HEK293 (cell line): ENCODE measurements at regions not wholly inside any gene's neighbourhood (a gene's known extent, or its start where the extent isn't known, plus 50 kb on each side); places are given as distances from the start of the nearest gene placed in this dataset.

Experiments used
- GLI2 ChIP-seq: fragments of 450-650 bp; formaldehyde crosslinking; IDR thresholded peaks from 2 replicates; pipeline ENCODE4; 2017; ENCODE audit warnings: missing biosample characterization, missing genetic modification characterization, low read depth, borderline replicate concordance
- GLI4 ChIP-seq: fragments of 450-650 bp; formaldehyde crosslinking; IDR thresholded peaks from 2 replicates; pipeline ENCODE4 v1.5.1; 2016; ENCODE audit warnings: missing biosample characterization, missing genetic modification characterization
- KLF16 ChIP-seq: fragments of 450-650 bp; formaldehyde crosslinking; IDR thresholded peaks from 2 replicates; pipeline ENCODE4 v1.5.1; 2017; ENCODE audit warnings: missing biosample characterization, missing genetic modification characterization
- ZNF248 ChIP-seq: fragments of 450-650 bp; formaldehyde crosslinking; IDR thresholded peaks from 2 replicates; pipeline ENCODE4 v1.5.1; 2017; ENCODE audit warnings: missing biosample characterization, missing genetic modification characterization
- ZNF561 ChIP-seq: fragments of 450-650 bp; IDR thresholded peaks from 2 replicates; pipeline ENCODE4 v1.5.1; 2018; ENCODE audit warnings: missing biosample characterization, missing genetic modification characterization, borderline replicate concordance
- TF ChIP-seq, protein P1 (sequence below): fragments of 450-650 bp; formaldehyde crosslinking; IDR thresholded peaks from 2 replicates; pipeline ENCODE4 v1.5.1; 2016; ENCODE audit warnings: missing biosample characterization, missing genetic modification characterization
- TF ChIP-seq, protein P2 (sequence below): fragments of 450-650 bp; formaldehyde crosslinking; IDR thresholded peaks from 2 replicates; pipeline ENCODE4 v1.5.1; 2016; ENCODE audit warnings: missing biosample characterization, missing genetic modification characterization
- TF ChIP-seq, protein P3 (sequence below): fragments of 450-650 bp; formaldehyde crosslinking; IDR thresholded peaks from 2 replicates; pipeline ENCODE4 v1.5.1; 2016; ENCODE audit warnings: missing biosample characterization, missing genetic modification characterization
- TF ChIP-seq, protein P4 (sequence below): fragments of 450-650 bp; formaldehyde crosslinking; IDR thresholded peaks from 2 replicates; pipeline ENCODE4 v1.5.1; 2016; ENCODE audit warnings: missing biosample characterization, missing genetic modification characterization

DNA sequence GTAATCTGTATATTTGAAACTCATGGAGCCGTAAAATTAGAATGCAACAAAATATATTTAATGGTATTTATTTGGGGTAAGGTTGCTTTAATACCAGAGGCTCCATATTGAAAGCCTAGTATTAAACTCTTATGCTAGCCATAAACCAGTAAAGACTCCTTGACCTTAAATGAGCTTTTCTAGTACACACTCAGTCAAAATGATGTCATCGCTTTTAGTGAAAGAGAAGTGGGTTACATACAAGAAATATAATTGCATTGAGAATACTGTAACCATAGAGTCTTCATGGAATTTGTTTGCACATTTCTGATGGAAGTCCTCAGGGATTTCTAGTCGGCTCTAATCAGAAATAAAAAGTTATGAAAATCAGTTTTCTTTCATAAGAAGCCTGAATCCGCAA lies 757.6 kb downstream of the GBE1 start:
- TF ChIP-seq GLI2 (tag by site-specific recombination): no peak
- TF ChIP-seq, protein P1, sequence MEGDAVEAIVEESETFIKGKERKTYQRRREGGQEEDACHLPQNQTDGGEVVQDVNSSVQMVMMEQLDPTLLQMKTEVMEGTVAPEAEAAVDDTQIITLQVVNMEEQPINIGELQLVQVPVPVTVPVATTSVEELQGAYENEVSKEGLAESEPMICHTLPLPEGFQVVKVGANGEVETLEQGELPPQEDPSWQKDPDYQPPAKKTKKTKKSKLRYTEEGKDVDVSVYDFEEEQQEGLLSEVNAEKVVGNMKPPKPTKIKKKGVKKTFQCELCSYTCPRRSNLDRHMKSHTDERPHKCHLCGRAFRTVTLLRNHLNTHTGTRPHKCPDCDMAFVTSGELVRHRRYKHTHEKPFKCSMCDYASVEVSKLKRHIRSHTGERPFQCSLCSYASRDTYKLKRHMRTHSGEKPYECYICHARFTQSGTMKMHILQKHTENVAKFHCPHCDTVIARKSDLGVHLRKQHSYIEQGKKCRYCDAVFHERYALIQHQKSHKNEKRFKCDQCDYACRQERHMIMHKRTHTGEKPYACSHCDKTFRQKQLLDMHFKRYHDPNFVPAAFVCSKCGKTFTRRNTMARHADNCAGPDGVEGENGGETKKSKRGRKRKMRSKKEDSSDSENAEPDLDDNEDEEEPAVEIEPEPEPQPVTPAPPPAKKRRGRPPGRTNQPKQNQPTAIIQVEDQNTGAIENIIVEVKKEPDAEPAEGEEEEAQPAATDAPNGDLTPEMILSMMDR: no peak
- no peak for TF ChIP-seq GLI4 (tag by site-specific recombination)
- TF ChIP-seq, protein P2, sequence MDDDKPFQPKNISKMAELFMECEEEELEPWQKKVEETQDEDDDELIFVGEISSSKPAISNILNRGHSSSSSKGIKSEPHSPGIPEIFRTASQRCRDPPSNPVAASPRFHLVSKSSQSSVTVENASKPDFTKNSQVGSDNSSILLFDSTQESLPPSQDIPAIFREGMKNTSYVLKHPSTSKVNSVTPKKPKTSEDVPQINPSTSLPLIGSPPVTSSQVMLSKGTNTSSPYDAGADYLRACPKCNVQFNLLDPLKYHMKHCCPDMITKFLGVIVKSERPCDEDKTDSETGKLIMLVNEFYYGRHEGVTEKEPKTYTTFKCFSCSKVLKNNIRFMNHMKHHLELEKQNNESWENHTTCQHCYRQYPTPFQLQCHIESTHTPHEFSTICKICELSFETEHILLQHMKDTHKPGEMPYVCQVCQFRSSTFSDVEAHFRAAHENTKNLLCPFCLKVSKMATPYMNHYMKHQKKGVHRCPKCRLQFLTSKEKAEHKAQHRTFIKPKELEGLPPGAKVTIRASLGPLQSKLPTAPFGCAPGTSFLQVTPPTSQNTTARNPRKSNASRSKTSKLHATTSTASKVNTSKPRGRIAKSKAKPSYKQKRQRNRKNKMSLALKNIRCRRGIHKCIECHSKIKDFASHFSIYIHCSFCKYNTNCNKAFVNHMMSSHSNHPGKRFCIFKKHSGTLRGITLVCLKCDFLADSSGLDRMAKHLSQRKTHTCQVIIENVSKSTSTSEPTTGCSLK (tag by site-specific recombination): no peak
- no peak for TF ChIP-seq ZNF561 (tag by site-specific recombination)
- no peak for TF ChIP-seq ZNF248 (tag by site-specific recombination)
- TF ChIP-seq, protein P3, sequence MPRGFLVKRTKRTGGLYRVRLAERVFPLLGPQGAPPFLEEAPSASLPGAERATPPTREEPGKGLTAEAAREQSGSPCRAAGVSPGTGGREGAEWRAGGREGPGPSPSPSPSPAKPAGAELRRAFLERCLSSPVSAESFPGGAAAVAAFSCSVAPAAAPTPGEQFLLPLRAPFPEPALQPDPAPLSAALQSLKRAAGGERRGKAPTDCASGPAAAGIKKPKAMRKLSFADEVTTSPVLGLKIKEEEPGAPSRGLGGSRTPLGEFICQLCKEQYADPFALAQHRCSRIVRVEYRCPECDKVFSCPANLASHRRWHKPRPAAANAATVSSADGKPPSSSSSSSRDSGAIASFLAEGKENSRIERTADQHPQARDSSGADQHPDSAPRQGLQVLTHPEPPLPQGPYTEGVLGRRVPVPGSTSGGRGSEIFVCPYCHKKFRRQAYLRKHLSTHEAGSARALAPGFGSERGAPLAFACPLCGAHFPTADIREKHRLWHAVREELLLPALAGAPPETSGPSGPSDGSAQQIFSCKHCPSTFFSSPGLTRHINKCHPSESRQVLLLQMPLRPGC (tag by site-specific recombination): no peak
- no peak for TF ChIP-seq KLF16 (tag by site-specific recombination)
- TF ChIP-seq, protein P4, sequence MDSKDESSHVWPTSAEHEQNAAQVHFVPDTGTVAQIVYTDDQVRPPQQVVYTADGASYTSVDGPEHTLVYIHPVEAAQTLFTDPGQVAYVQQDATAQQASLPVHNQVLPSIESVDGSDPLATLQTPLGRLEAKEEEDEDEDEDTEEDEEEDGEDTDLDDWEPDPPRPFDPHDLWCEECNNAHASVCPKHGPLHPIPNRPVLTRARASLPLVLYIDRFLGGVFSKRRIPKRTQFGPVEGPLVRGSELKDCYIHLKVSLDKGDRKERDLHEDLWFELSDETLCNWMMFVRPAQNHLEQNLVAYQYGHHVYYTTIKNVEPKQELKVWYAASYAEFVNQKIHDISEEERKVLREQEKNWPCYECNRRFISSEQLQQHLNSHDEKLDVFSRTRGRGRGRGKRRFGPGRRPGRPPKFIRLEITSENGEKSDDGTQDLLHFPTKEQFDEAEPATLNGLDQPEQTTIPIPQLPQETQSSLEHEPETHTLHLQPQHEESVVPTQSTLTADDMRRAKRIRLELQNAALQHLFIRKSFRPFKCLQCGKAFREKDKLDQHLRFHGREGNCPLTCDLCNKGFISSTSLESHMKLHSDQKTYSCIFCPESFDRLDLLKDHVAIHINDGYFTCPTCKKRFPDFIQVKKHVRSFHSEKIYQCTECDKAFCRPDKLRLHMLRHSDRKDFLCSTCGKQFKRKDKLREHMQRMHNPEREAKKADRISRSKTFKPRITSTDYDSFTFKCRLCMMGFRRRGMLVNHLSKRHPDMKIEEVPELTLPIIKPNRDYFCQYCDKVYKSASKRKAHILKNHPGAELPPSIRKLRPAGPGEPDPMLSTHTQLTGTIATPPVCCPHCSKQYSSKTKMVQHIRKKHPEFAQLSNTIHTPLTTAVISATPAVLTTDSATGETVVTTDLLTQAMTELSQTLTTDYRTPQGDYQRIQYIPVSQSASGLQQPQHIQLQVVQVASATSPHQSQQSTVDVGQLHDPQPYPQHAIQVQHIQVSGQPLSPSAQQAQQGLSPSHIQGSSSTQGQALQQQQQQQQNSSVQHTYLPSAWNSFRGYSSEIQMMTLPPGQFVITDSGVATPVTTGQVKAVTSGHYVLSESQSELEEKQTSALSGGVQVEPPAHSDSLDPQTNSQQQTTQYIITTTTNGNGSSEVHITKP (tag by site-specific recombination): no peak
